Hepatocyte (in vitro differentiated cells): ENCODE measurements at regions not wholly inside any gene's neighbourhood (a gene's known extent, or its start where the extent isn't known, plus 50 kb on each side); places are given as distances from the start of the nearest gene placed in this dataset.

Experiments
- DNase-seq: peaks from one replicate; pipeline ENCODE4 v3.0.0-alpha.2; 2016; ENCODE audit warnings: low spot score
- H2AFZ ChIP-seq: fragments of 200-600 bp; sonication (generic); 2 replicates; pipeline ENCODE4 v1.6.0; 2016; ENCODE audit warnings: antibody characterized with exemption, mild to moderate bottlenecking
- H3K27ac ChIP-seq: fragments of 200-600 bp; sonication (generic); 2 replicates; pipeline ENCODE4 v1.5.1; 2016; ENCODE audit warnings: mild to moderate bottlenecking
- H3K27me3 ChIP-seq: fragments of 200-600 bp; sonication (generic); 2 replicates; pipeline ENCODE4 v1.6.1; 2016
- H3K36me3 ChIP-seq: fragments of 200-600 bp; sonication (generic); replicated peaks from 2 replicates; pipeline ENCODE4 v1.5.1; 2016; ENCODE audit warnings: low read depth; ENCODE audit not compliant: insufficient read depth
- H3K4me1 ChIP-seq: fragments of 200-600 bp; sonication (generic); 2 replicates; pipeline ENCODE4 v1.5.1; 2016; ENCODE audit warnings: mild to moderate bottlenecking, moderate library complexity; ENCODE audit not compliant: insufficient read depth
- H3K4me2 ChIP-seq: fragments of 200-600 bp; sonication (generic); 2 replicates; pipeline ENCODE4 v1.6.0; 2016
- H3K4me3 ChIP-seq: fragments of 200-600 bp; sonication (generic); 2 replicates; pipeline ENCODE4 v1.5.1; 2016; ENCODE audit warnings: mild to moderate bottlenecking
- H3K79me2 ChIP-seq: fragments of 200-600 bp; sonication (generic); 2 replicates; pipeline ENCODE4 v1.6.0; 2017; ENCODE audit warnings: mild to moderate bottlenecking
- H3K9me2 ChIP-seq: fragments of 200-600 bp; sonication (generic); replicated peaks from 2 replicates; pipeline ENCODE4 v1.6.0; 2017; ENCODE audit warnings: mild to moderate bottlenecking; ENCODE audit not compliant: insufficient read depth
- H3K9me3 ChIP-seq: fragments of 200-600 bp; sonication (generic); 2 replicates; pipeline ENCODE4 v1.5.1; 2016; ENCODE audit warnings: low read depth, mild to moderate bottlenecking
- H4K20me1 ChIP-seq: fragments of 200-600 bp; sonication (generic); 2 replicates; pipeline ENCODE4 v1.6.0; 2016; ENCODE audit warnings: mild to moderate bottlenecking; ENCODE audit not compliant: insufficient read depth, poor library complexity, severe bottlenecking
- EZH2 ChIP-seq: fragments of 200-600 bp; sonication (generic); IDR thresholded peaks from 2 replicates; pipeline ENCODE4 v1.6.1; 2016; ENCODE audit warnings: antibody characterized with exemption, mild to moderate bottlenecking, borderline replicate concordance
- EZH2phosphoT487 ChIP-seq: fragments of 200-600 bp; sonication (generic); IDR thresholded peaks from one replicate; pipeline ENCODE4 v1.6.1; 2018; ENCODE audit warnings: antibody characterized with exemption, mild to moderate bottlenecking, low read depth, moderate library complexity; ENCODE audit not compliant: unreplicated experiment, severe bottlenecking
- WGBS: methylation state at CpG from one replicate; pipeline ENCODE4 v1.1.6; 2016; ENCODE audit warnings: low lambda C conversion rate; ENCODE audit errors: missing lambda C conversion rate; 5-methylcytosine and 5-hydroxymethylcytosine counted together
- TF ChIP-seq, protein P1 (sequence below): fragments of 200-600 bp; sonication (generic); IDR thresholded peaks from 2 replicates; pipeline ENCODE4 v1.5.1; 2016; ENCODE audit warnings: antibody characterized with exemption, mild to moderate bottlenecking; ENCODE audit not compliant: poor library complexity

DNA sequence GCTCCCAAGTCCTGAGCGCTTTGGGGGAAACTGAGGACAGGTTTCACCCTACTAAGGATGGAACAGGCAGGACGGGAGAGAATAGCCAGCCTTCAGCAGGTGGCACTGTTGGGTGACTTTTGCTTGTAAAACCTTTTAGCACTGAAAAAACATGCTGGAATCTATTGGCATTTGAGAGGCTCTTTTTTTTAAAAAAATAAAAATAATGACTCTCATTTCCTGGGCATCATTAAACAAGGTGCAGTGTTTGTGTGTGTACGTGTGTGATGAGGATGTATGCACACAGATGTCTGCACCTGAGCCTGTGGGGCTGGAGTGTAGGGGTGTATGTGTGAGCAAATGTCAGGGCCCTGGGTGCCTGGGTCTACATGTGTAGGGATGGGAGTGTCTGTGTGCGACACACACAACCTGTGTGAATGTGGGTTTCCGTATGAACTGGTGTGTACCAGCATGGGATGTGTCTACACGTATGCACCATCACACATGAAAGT is 177.9 kb downstream of the RPS24 start:
- Histone ChIP-seq H3K9me2 (no peaks in the 10 kb centered on the region), H3K36me3 (no peaks in the 10 kb centered on the region), H2AFZ (no peak overlapping the region), H3K4me1 (peaks cover 11% of the 10 kb centered on the region), H3K4me3 (no peak overlapping the region), H3K9me3 (no peaks in the 10 kb centered on the region), H3K27me3 (no peaks in the 10 kb centered on the region), H3K79me2 (no peaks in the 10 kb centered on the region), H3K4me2 (no peak overlapping the region), H4K20me1 (no peaks in the 10 kb centered on the region), H3K27ac (no peak overlapping the region)
- 60% methylated on average over 6 of the region's 6 CpGs for WGBS
- TF ChIP-seq, protein P1, sequence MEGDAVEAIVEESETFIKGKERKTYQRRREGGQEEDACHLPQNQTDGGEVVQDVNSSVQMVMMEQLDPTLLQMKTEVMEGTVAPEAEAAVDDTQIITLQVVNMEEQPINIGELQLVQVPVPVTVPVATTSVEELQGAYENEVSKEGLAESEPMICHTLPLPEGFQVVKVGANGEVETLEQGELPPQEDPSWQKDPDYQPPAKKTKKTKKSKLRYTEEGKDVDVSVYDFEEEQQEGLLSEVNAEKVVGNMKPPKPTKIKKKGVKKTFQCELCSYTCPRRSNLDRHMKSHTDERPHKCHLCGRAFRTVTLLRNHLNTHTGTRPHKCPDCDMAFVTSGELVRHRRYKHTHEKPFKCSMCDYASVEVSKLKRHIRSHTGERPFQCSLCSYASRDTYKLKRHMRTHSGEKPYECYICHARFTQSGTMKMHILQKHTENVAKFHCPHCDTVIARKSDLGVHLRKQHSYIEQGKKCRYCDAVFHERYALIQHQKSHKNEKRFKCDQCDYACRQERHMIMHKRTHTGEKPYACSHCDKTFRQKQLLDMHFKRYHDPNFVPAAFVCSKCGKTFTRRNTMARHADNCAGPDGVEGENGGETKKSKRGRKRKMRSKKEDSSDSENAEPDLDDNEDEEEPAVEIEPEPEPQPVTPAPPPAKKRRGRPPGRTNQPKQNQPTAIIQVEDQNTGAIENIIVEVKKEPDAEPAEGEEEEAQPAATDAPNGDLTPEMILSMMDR, result peak; percentile 78
- TF ChIP-seq EZH2, result no peak
- DNase-seq, result peak; percentile 69

DNA sequence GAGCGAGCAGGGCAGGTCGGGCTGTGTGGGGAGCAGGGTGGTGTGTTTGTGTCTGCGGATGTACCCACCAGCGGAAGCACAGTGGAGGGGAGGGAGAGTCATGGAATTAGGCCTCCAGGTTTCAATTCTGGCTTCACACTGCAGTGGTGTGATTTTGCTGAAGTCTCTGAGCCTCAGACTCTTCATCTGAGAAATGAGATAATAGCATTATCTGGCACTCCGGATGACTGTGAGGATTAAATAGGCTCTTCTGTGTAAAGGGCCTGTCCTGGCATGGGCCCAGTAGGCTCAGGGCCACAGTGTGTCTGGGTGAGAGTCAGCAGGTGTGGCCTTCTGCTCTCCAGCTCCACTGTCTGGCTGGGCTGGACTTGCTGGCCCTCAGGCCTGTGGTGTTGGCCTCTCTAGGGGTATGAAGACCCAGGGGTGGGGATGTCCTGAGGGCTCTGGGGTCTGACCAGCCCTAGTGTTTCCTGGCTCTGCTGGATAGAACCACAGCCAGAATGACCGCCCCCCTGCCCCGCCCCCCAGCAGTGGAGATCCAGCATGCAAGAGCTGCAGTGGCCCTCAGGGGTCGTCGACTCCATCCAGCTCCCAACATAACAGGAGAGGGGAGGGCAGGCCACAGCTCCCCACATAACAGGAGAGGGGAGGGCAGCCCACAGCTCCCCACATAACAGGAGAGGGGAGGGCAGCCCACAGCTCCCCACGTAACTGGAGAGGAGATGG is 178.6 kb downstream of the RPS24 start:
- Histone ChIP-seq H3K36me3 (no peaks in the 10 kb centered on the region), H3K4me3 (no peak overlapping the region), H3K4me2 (no peak overlapping the region), H3K9me3 (no peaks in the 10 kb centered on the region), H3K27ac (no peak overlapping the region), H3K4me1 (peaks cover 11% of the 10 kb centered on the region), H3K9me2 (no peaks in the 10 kb centered on the region), H3K79me2 (no peaks in the 10 kb centered on the region), H3K27me3 (no peaks in the 10 kb centered on the region), H2AFZ (no peak overlapping the region), H4K20me1 (no peaks in the 10 kb centered on the region)
- WGBS, result 85% methylated on average over 9 of the region's 10 CpGs
- TF ChIP-seq EZH2 (no peak), EZH2phosphoT487 (no peak)
- TF ChIP-seq, protein P1, result no peak
- DNase-seq, result peak; percentile 34

DNA sequence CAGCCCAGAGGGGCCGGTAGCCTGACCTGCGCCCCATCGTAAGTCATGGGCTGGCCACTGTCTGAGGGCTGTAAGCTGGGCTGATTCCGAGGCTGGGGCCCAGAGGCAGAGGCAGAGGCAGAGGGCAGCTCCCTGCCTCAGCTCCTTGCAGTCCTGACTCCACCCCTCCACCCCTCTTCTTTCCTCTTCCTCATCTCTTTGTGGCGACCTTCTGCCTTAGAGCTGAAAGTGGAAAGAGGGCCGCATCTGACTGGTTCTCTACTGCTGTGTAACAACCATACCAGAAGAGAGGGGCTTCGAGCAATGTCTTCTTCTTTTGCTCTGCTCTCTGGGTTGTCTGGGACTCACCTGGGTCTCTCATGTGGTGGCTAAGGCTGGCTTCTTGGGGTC is 179.1 kb downstream of the RPS24 start:
- Histone ChIP-seq H3K9me2 (no peaks in the 10 kb centered on the region), H3K27ac (no peak overlapping the region), H3K79me2 (no peaks in the 10 kb centered on the region), H3K27me3 (no peaks in the 10 kb centered on the region), H2AFZ (no peak overlapping the region), H3K4me3 (no peak overlapping the region), H3K9me3 (no peaks in the 10 kb centered on the region), H3K4me1 (peaks cover 11% of the 10 kb centered on the region), H3K36me3 (no peaks in the 10 kb centered on the region), H4K20me1 (no peaks in the 10 kb centered on the region), H3K4me2 (no peak overlapping the region)
- no peak for DNase-seq
- TF ChIP-seq, protein P1, result no peak
- TF ChIP-seq EZH2phosphoT487 (no peak), EZH2 (no peak)
- 92% methylated on average over 5 of the region's 7 CpGs for WGBS
